CD14-positive monocyte (primary cell): ENCODE measurements at regions not wholly inside any gene's neighbourhood (a gene's known extent, or its start where the extent isn't known, plus 50 kb on each side); places are given as distances from the start of the nearest gene placed in this dataset.

Experiments
- DNase-seq, 3 donors: peaks; one replicate each; pipeline ENCODE4 v3.0.0-alpha.2; 2011 to 2022
- H2AFZ ChIP-seq: 2 replicates; pipeline ENCODE4 v1.6.0; 2012; ENCODE audit warnings: mild to moderate bottlenecking, low read depth, low read length, inconsistent platforms; ENCODE audit not compliant: insufficient read depth, poor library complexity, severe bottlenecking
- H3K27ac ChIP-seq, 2 donors: 1 replicate in 1 of 2; 2 replicates in 1 of 2; pipeline ENCODE4 v1.5.1; 2012 to 2013; ENCODE audit warnings: low read length in 2 of 2, control low read depth in 1 of 2, inconsistent platforms in 1 of 2, low read depth in 1 of 2, mild to moderate bottlenecking in 1 of 2
- H3K27me3 ChIP-seq, 2 donors: one replicate each; pipeline versions ENCODE4 v1.6.0 to v1.6.1; 2011 to 2013; ENCODE audit warnings: low read length in 2 of 2; ENCODE audit not compliant: control insufficient read depth in 2 of 2, insufficient read depth in 2 of 2
- H3K36me3 ChIP-seq, 2 donors: replicated peaks in 1 of 2; 1 replicate in 1 of 2; 2 replicates in 1 of 2; pipeline versions ENCODE4 v1.5.1 to v1.6.1; 2012 to 2013; ENCODE audit warnings: low read length in 2 of 2, control low read depth in 1 of 2, inconsistent platforms in 1 of 2, mild to moderate bottlenecking in 1 of 2; ENCODE audit not compliant: insufficient read depth in 2 of 2, control insufficient read depth in 1 of 2
- H3K4me1 ChIP-seq, 2 donors: 1 replicate in 1 of 2; 2 replicates in 1 of 2; pipeline versions ENCODE4 v1.5.1 to v1.6.1; 2012 to 2013; ENCODE audit warnings: low read length in 2 of 2, control low read depth in 1 of 2, inconsistent platforms in 1 of 2, mild to moderate bottlenecking in 1 of 2, moderate library complexity in 1 of 2; ENCODE audit not compliant: insufficient read depth in 2 of 2, control insufficient read depth in 1 of 2
- H3K4me2 ChIP-seq: replicated peaks from 2 replicates; pipeline ENCODE3; 2012; ENCODE audit warnings: low read length, moderate library complexity, mild to moderate bottlenecking; ENCODE audit not compliant: poor library complexity, severe bottlenecking; ENCODE audit errors: extremely low read depth
- H3K4me3 ChIP-seq, 3 experiments: fragments of 200-600 bp in 1 of 3; sonication (generic) in 1 of 3; replicated peaks in 1 of 3; 1 replicate in 2 of 3; 2 replicates in 1 of 3; pipeline ENCODE4 v1.5.1; 2011 to 2013; ENCODE audit warnings: low read length in 3 of 3, mild to moderate bottlenecking in 3 of 3, control low read depth in 2 of 3, low read depth in 2 of 3, inconsistent platforms in 1 of 3, moderate library complexity in 1 of 3
- H3K79me2 ChIP-seq: 2 replicates; pipeline ENCODE4 v1.6.0; 2012; ENCODE audit warnings: mild to moderate bottlenecking, control low read depth, inconsistent platforms, low read length, moderate library complexity; ENCODE audit not compliant: insufficient read depth
- H3K9ac ChIP-seq: 2 replicates; pipeline ENCODE4 v1.6.0; 2017; ENCODE audit warnings: low read length, mild to moderate bottlenecking; ENCODE audit not compliant: insufficient read depth, poor library complexity, severe bottlenecking
- H3K9me3 ChIP-seq, 2 donors: replicated peaks in 1 of 2; 1 replicate in 1 of 2; 2 replicates in 1 of 2; pipeline versions ENCODE4 v1.5.1 to v1.6.1; 2012 to 2013; ENCODE audit warnings: low read length in 2 of 2, control low read depth in 1 of 2; ENCODE audit not compliant: control insufficient read depth in 1 of 2, insufficient read depth in 1 of 2
- H4K20me1 ChIP-seq: 2 replicates; pipeline ENCODE4 v1.6.0; 2012; ENCODE audit warnings: mild to moderate bottlenecking, low read length, control low read depth, moderate library complexity; ENCODE audit not compliant: insufficient read depth
- H3K27ac Mint-ChIP-seq, 7 donors: one replicate each; pipeline ENCODE4 v1.8.0; 2020; ENCODE audit warnings: mild to moderate bottlenecking in 7 of 7, mixed read lengths in 7 of 7, moderate library complexity in 6 of 7, inconsistent platforms in 2 of 7
- H3K27me3 Mint-ChIP-seq, 3 donors: one replicate each; pipeline ENCODE4 v1.8.0; 2021 to 2022; ENCODE audit warnings: low read depth in 3 of 3, mild to moderate bottlenecking in 3 of 3, mixed read lengths in 3 of 3, moderate library complexity in 3 of 3, inconsistent platforms in 1 of 3
- H3K36me3 Mint-ChIP-seq, 2 donors: one replicate each; pipeline ENCODE4 v1.8.0; 2020; ENCODE audit warnings: mixed read lengths in 2 of 2, inconsistent platforms in 1 of 2, mild to moderate bottlenecking in 1 of 2
- H3K4me1 Mint-ChIP-seq: one replicate; pipeline ENCODE4 v1.8.0; 2020; ENCODE audit warnings: mild to moderate bottlenecking, mixed read lengths
- H3K4me3 Mint-ChIP-seq, 2 donors: one replicate each; pipeline ENCODE4 v1.8.0; 2020; ENCODE audit warnings: mild to moderate bottlenecking in 2 of 2, mixed read lengths in 2 of 2, moderate library complexity in 1 of 2
- H3K9me3 Mint-ChIP-seq, 7 donors: one replicate each; pipeline ENCODE4 v1.8.0; 2020 to 2022; ENCODE audit warnings: mixed read lengths in 7 of 7, mild to moderate bottlenecking in 6 of 7, moderate library complexity in 6 of 7, inconsistent platforms in 2 of 7
- CTCF ChIP-seq: fragments of 200-600 bp; IDR thresholded peaks from one replicate; pipeline ENCODE4 v1.8.0; 2022; ENCODE audit warnings: antibody characterized with exemption, mild to moderate bottlenecking
- WGBS: methylation state at CpG from one replicate; pipeline ENCODE4 v1.1.5; 2013; ENCODE audit warnings: missing lambda C conversion rate; ENCODE audit not compliant: insufficient coverage; 5-methylcytosine and 5-hydroxymethylcytosine counted together
- intact Hi-C, 2 donors: fragments of 100-400 bp; cut with micrococcal nuclease; formaldehyde crosslinking; loops; one replicate each; pipeline versions ENCODE4 v1.15.0 to v1.15.1; 2023

GRCh38 chr18:22047485-22047884 lies 121.9 kb upstream of the GATA6 start:
- no peak overlapping the region for H3K4me2 ChIP-seq
- H3K36me3 ChIP-seq, result no peaks in the 10 kb centered on the region
- no peak overlapping the region for H2AFZ ChIP-seq
- no peaks in the 10 kb centered on the region for H3K4me1 Mint-ChIP-seq
- no peaks in the 10 kb centered on the region for H4K20me1 ChIP-seq
- H3K79me2 ChIP-seq, result no peaks in the 10 kb centered on the region
- intact Hi-C loops, result no loop called here
- no peaks in the 10 kb centered on the region for H3K4me1 ChIP-seq
- 97% methylated on average over 3 of the region's 3 CpGs for WGBS
- H3K4me3 Mint-ChIP-seq, result no peak overlapping the region
- DNase-seq, result no peak
- no peaks in the 10 kb centered on the region for H3K27me3 ChIP-seq
- TF ChIP-seq CTCF, result no peak
- peaks cover 0 to 6% of the 10 kb centered on the region in 2 donors for H3K9me3 ChIP-seq
- H3K27ac Mint-ChIP-seq, result no peak overlapping the region
- peaks cover 0 to 11% (median 6%) of the 10 kb centered on the region in 7 donors for H3K9me3 Mint-ChIP-seq
- H3K36me3 Mint-ChIP-seq, result no peaks in the 10 kb centered on the region
- H3K4me3 ChIP-seq, result no peak overlapping the region
- H3K9ac ChIP-seq, result no peak overlapping the region
- peaks cover 0 to 2% (median 0%) of the 10 kb centered on the region in 3 donors for H3K27me3 Mint-ChIP-seq
- H3K27ac ChIP-seq, result no peak overlapping the region

- Histone ChIP-seq H3K4me1 (no peaks in the 10 kb centered on the region), H3K9me3 (peaks cover 0 to 9% of the 10 kb centered on the region in 2 donors), H3K27ac (no peak overlapping the region), H3K27me3 (no peaks in the 10 kb centered on the region), H3K36me3 (no peaks in the 10 kb centered on the region), H2AFZ (no peak overlapping the region), H3K4me2 (no peak overlapping the region), H4K20me1 (no peaks in the 10 kb centered on the region), H3K4me3 (no peak overlapping the region), H3K9ac (no peak overlapping the region), H3K79me2 (no peaks in the 10 kb centered on the region)
- Mint-ChIP-seq H3K36me3 (no peaks in the 10 kb centered on the region), H3K27me3 (peaks cover 0 to 2% (median under 1%) of the 10 kb centered on the region in 3 donors), H3K4me3 (no peak overlapping the region), H3K9me3 (peaks cover 0 to 14% (median 9%) of the 10 kb centered on the region in 7 donors), H3K27ac (no peak overlapping the region), H3K4me1 (no peaks in the 10 kb centered on the region)
- DNase-seq, result no peak
- 93% methylated on average over 4 of the region's 5 CpGs for WGBS
- no peak for TF ChIP-seq CTCF
- intact Hi-C loops, result no loop called here
Observed at GRCh38 chr18:22048221-22048620, 121.2 kb upstream of the GATA6 start.
